Nephron (organoid): ENCODE measurements at regions not wholly inside any gene's neighbourhood (a gene's known extent, or its start where the extent isn't known, plus 50 kb on each side); places are given as distances from the start of the nearest gene placed in this dataset.

Source experiments
- H3K27ac Mint-ChIP-seq, 3 experiments: 2 replicates each; pipeline ENCODE4 v1.8.0; 2020; ENCODE audit warnings: mixed read lengths in 3 of 3, mild to moderate bottlenecking in 2 of 3, moderate library complexity in 1 of 3
- H3K27me3 Mint-ChIP-seq: 2 replicates; pipeline ENCODE4 v1.8.0; 2021; ENCODE audit warnings: low read depth, mild to moderate bottlenecking, moderate library complexity, mixed read lengths
- H3K36me3 Mint-ChIP-seq: 2 replicates; pipeline ENCODE4 v1.8.0; 2020; ENCODE audit warnings: low read depth, mixed read lengths
- H3K4me1 Mint-ChIP-seq: 2 replicates; pipeline ENCODE4 v1.8.0; 2020; ENCODE audit warnings: mixed read lengths
- H3K4me3 Mint-ChIP-seq, 3 experiments: 2 replicates each; pipeline ENCODE4 v1.8.0; 2020; ENCODE audit warnings: mild to moderate bottlenecking in 3 of 3, mixed read lengths in 3 of 3, moderate library complexity in 2 of 3
- H3K9me3 Mint-ChIP-seq: 2 replicates; pipeline ENCODE4 v1.8.0; 2020; ENCODE audit warnings: mixed read lengths
- CTCF ChIP-seq, 3 experiments: fragments of 200-600 bp; sonication (generic); IDR thresholded peaks; one replicate each; pipeline ENCODE4 v1.5.0; 2021; ENCODE audit warnings: antibody characterized with exemption in 3 of 3; ENCODE audit not compliant: unreplicated experiment in 3 of 3

GRCh38 chr9:129473523-129474244 lies 147.2 kb downstream of the C9orf50 start:
- Mint-ChIP-seq H3K36me3 (no peaks in the 10 kb centered on the region), H3K27me3 (peaks cover 10% of the 10 kb centered on the region), H3K9me3 (peaks cover 5% of the 10 kb centered on the region), H3K4me3 (no peak overlapping the region), H3K27ac (peak overlapping the region; percentile 86 to 92 (median 87)), H3K4me1 (peaks cover 36% of the 10 kb centered on the region)
- TF ChIP-seq CTCF (IDR thresholded peaks at IDR 0.05; ENCODE audit: unreplicated experiment in 3 of 3), result no peak

GRCh38 chr9:129472651-129473102 lies 148.2 kb downstream of the C9orf50 start:
- no peaks in the 10 kb centered on the region for H3K36me3 Mint-ChIP-seq
- H3K27ac Mint-ChIP-seq, result peak overlapping the region; percentile 17 to 92 (median 89)
- H3K4me1 Mint-ChIP-seq, result peaks cover 41% of the 10 kb centered on the region
- peaks cover 5% of the 10 kb centered on the region for H3K27me3 Mint-ChIP-seq
- H3K9me3 Mint-ChIP-seq, result peaks cover 5% of the 10 kb centered on the region
- H3K4me3 Mint-ChIP-seq, result no peak overlapping the region
- no peak for TF ChIP-seq CTCF (IDR thresholded peaks at IDR 0.05; ENCODE audit: unreplicated experiment in 3 of 3)

GRCh38 chr9:129471201-129472019 lies 149.5 kb downstream of the C9orf50 start:
- H3K4me3 Mint-ChIP-seq, result no peak overlapping the region
- peaks cover 39% of the 10 kb centered on the region for H3K4me1 Mint-ChIP-seq
- no peak for TF ChIP-seq CTCF (IDR thresholded peaks at IDR 0.05; ENCODE audit: unreplicated experiment in 3 of 3)
- peaks cover 3% of the 10 kb centered on the region for H3K27me3 Mint-ChIP-seq
- H3K9me3 Mint-ChIP-seq, result peaks cover 5% of the 10 kb centered on the region
- H3K36me3 Mint-ChIP-seq, result no peaks in the 10 kb centered on the region
- H3K27ac Mint-ChIP-seq, result peak overlapping the region in 2 of 3 experiments; percentile 65 to 89

GRCh38 chr9:129469988-129470316 lies 150.9 kb downstream of the C9orf50 start:
- Mint-ChIP-seq H3K4me1 (peaks cover 54% of the 10 kb centered on the region), H3K36me3 (no peaks in the 10 kb centered on the region), H3K9me3 (peaks cover 5% of the 10 kb centered on the region), H3K4me3 (no peak overlapping the region), H3K27me3 (peaks cover 3% of the 10 kb centered on the region), H3K27ac (peak overlapping the region; percentile 63 to 74 (median 72))
- no peak for TF ChIP-seq CTCF (IDR thresholded peaks at IDR 0.05; ENCODE audit: unreplicated experiment in 3 of 3)

- H3K27me3 Mint-ChIP-seq, result peaks cover 3% of the 10 kb centered on the region
- H3K9me3 Mint-ChIP-seq, result peaks cover 5% of the 10 kb centered on the region
- peak overlapping the region; percentile 63 to 74 (median 72) for H3K27ac Mint-ChIP-seq
- peaks cover 57% of the 10 kb centered on the region for H3K4me1 Mint-ChIP-seq
- H3K4me3 Mint-ChIP-seq, result no peak overlapping the region
- no peaks in the 10 kb centered on the region for H3K36me3 Mint-ChIP-seq
- no peak for TF ChIP-seq CTCF (IDR thresholded peaks at IDR 0.05; ENCODE audit: unreplicated experiment in 3 of 3)
Measured at GRCh38 chr9:129469188-129469987, 151.5 kb downstream of the C9orf50 start.
